GM19043 (cell line): ENCODE measurements at regions not wholly inside any gene's neighbourhood (a gene's known extent, or its start where the extent isn't known, plus 50 kb on each side); places are given as distances from the start of the nearest gene placed in this dataset.

Experiments used
- ATAC-seq: cut with Tn5 transposase; IDR thresholded peaks from one replicate; pipeline ENCODE4 v1.9.1; 2021; ENCODE audit warnings: low read depth; ENCODE audit not compliant: unreplicated experiment

GRCh38 chr14:58872061-58872460, 234.3 kb downstream of the DACT1 start:
- no peak for ATAC-seq

GRCh38 chr14:58873228-58873953, 235.6 kb downstream of the DACT1 start:
- ATAC-seq: no peak

- ATAC-seq: no peak
These were observed 237.9 kb downstream of the DACT1 start for GRCh38 chr14:58875613-58876012.

GRCh38 chr14:58876608-58877007, 238.8 kb downstream of the DACT1 start:
- ATAC-seq: no peak

- ATAC-seq: no peak
These were observed 240.8 kb downstream of the DACT1 start for GRCh38 chr14:58878439-58879139.

GRCh38 chr14:58881433-58881832, 243.7 kb downstream of the DACT1 start:
- no peak for ATAC-seq

- no peak for ATAC-seq
These were observed 244.8 kb downstream of the DACT1 start for GRCh38 chr14:58882577-58883018.

- ATAC-seq: no peak
These were observed 246.7 kb downstream of the DACT1 start for GRCh38 chr14:58884442-58884841.

GRCh38 chr14:58887931-58888330, 250.2 kb downstream of the DACT1 start:
- ATAC-seq: no peak

- no peak for ATAC-seq
These were observed 261.0 kb downstream of the DACT1 start for GRCh38 chr14:58898655-58899316.

- ATAC-seq: no peak
These were observed 261.6 kb downstream of the DACT1 start for GRCh38 chr14:58899317-58899713.

GRCh38 chr14:58901826-58902225, 264.1 kb downstream of the DACT1 start:
- ATAC-seq: no peak

GRCh38 chr14:58904776-58905175, 267.0 kb downstream of the DACT1 start:
- ATAC-seq: no peak

GRCh38 chr14:58907803-58908202, 270.0 kb downstream of the DACT1 start:
- no peak for ATAC-seq

GRCh38 chr14:58912287-58912686, 274.5 kb downstream of the DACT1 start:
- no peak for ATAC-seq

- ATAC-seq: no peak
These were observed 275.2 kb downstream of the DACT1 start for GRCh38 chr14:58912799-58913432.

GRCh38 chr14:58914279-58914855, 274.1 kb upstream of the DAAM1 start:
- ATAC-seq: no peak

- ATAC-seq: no peak
These were observed 272.8 kb upstream of the DAAM1 start for GRCh38 chr14:58915646-58916045.

- no peak for ATAC-seq
These were observed 270.3 kb upstream of the DAAM1 start for GRCh38 chr14:58918066-58918738.

GRCh38 chr14:58919217-58919616, 269.2 kb upstream of the DAAM1 start:
- no peak for ATAC-seq
